ENCODE measurements at regions not wholly inside any gene's neighbourhood (a gene's known extent, or its start where the extent isn't known, plus 50 kb on each side); places are given as distances from the start of the nearest gene placed in this dataset.

DNA sequence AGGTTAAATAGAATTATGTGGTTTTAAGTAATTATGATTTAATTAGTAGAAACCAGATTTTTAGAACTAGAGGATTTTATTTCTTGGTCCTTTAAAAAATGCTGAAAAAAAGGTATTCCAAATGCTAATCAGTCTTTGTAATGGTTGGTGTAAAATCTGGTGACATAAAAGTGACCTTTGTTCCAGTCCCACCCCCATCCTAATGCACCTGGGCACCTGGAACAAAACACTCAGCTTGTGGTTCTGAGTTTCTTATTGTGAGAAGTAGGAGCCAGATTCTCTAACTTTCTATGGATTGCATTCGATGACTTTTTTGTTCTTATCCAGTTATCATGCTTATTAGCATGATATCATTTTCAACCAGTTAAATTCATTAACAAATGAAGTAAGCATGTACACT lies 115.1 kb upstream of the CTNND2 start:
- CTCF ChIA-PET: no interaction called here
- Histone ChIP-seq H3K4me1 (ENCODE audit: control insufficient read depth, insufficient read depth, low read length) (no peaks in the 10 kb centered on the region), H3K27ac (ENCODE audit: extremely low read depth, low read depth, low read length) (no peak overlapping the region), H3K4me3 (ENCODE audit: low read depth, low read length) (no peak overlapping the region), H3K36me3 (ENCODE audit: control insufficient read depth in 2 of 2, insufficient read depth in 1 of 2, low read length in 2 of 2) (no peaks in the 10 kb centered on the region), H3K9me3 (ENCODE audit: control insufficient read depth, insufficient read depth, low read depth, low read length) (no peaks in the 10 kb centered on the region)
- POLR2A ChIA-PET: no interaction called here
- TF ChIP-seq, protein P1, sequence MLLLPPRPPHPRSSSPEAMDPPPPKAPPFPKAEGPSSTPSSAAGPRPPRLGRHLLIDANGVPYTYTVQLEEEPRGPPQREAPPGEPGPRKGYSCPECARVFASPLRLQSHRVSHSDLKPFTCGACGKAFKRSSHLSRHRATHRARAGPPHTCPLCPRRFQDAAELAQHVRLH (tag by site-specific recombination; IDR thresholded peaks at IDR 0.05): no peak
- TF ChIP-seq ZFP3 (tag by site-specific recombination; IDR thresholded peaks at IDR 0.05; ENCODE audit: low read depth): no peak
- no peak for TF ChIP-seq ZNF521 (tag by site-specific recombination; IDR thresholded peaks at IDR 0.05)
- no peak for TF ChIP-seq ZNF623 (tag by site-specific recombination; IDR thresholded peaks at IDR 0.05)
- no peak for TF ChIP-seq ZNF404 (tag by site-specific recombination; IDR thresholded peaks at IDR 0.05)
- no peak for TF ChIP-seq GLIS2 (tag by site-specific recombination; IDR thresholded peaks at IDR 0.05)
- no peak for TF ChIP-seq ZNF48 (tag by site-specific recombination; IDR thresholded peaks at IDR 0.05)
- TF ChIP-seq ZNF555 (tag by site-specific recombination; conservative IDR thresholded peaks at IDR 0.05): no peak
- no peak for TF ChIP-seq ZNF146 (tag by site-specific recombination; IDR thresholded peaks at IDR 0.05)

DNA sequence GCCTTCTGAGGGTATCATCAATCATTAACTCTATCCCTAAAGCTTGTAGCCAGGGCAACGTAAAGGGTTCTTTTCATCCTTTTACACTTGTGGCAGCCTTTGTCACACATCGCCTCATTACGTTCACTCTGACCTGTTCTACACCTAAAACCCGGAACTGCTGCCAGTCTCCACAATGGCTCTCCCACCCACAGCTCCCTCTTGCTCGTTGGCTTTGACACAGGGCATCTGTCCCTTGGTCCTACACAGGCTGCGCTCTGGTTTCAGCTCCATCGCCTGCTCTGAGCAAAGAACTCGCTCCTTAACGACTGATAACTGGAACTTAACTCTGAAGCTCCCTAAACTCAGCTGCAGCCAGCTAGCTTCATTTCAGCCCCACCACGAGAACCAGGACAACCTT lies 112.8 kb upstream of the CTNND2 start:
- no peak overlapping the region for H3K4me3 ChIP-seq (ENCODE audit: low read depth, low read length)
- ChIA-PET POLR2A (no interaction called here), CTCF (no interaction called here)
- no peaks in the 10 kb centered on the region for H3K9me3 ChIP-seq (ENCODE audit: control insufficient read depth, insufficient read depth, low read depth, low read length)
- H3K4me1 ChIP-seq (ENCODE audit: control insufficient read depth, insufficient read depth, low read length): no peaks in the 10 kb centered on the region
- H3K36me3 ChIP-seq (ENCODE audit: control insufficient read depth in 2 of 2, insufficient read depth in 1 of 2, low read length in 2 of 2): no peaks in the 10 kb centered on the region
- no peak overlapping the region for H3K27ac ChIP-seq (ENCODE audit: extremely low read depth, low read depth, low read length)
- TF ChIP-seq, protein P2, sequence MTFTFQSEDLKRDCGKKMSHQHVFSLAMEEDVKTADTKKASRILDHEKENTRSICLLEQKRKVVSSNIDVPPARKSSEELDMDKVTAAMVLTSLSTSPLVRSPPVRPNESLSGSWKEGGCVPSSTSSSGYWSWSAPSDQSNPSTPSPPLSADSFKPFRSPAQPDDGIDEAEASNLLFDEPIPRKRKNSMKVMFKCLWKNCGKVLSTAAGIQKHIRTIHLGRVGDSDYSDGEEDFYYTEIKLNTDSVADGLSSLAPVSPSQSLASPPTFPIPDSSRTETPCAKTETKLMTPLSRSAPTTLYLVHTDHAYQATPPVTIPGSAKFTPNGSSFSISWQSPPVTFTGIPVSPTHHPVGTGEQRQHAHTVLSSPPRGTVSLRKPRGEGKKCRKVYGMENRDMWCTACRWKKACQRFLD (tag by site-specific recombination; IDR thresholded peaks at IDR 0.05): no peak
- TF ChIP-seq ZNF544 (tag by site-specific recombination; IDR thresholded peaks at IDR 0.05) (no peak), MZF1 (tag by site-specific recombination; IDR thresholded peaks at IDR 0.05; ENCODE audit: borderline replicate concordance) (no peak), MYNN (tag by site-specific recombination; IDR thresholded peaks at IDR 0.05; ENCODE audit: borderline replicate concordance) (no peak), ZNF610 (tag by site-specific recombination; IDR thresholded peaks at IDR 0.05; ENCODE audit: borderline replicate concordance) (no peak), ZNF791 (tag by site-specific recombination; IDR thresholded peaks at IDR 0.05) (no peak), ZNF214 (tag by site-specific recombination; IDR thresholded peaks at IDR 0.05; ENCODE audit: borderline replicate concordance) (no peak), ZNF175 (tag by site-specific recombination; IDR thresholded peaks at IDR 0.05) (no peak), ZNF10 (tag by site-specific recombination; IDR thresholded peaks at IDR 0.05) (no peak), ZNF133 (tag by site-specific recombination; IDR thresholded peaks at IDR 0.05) (no peak), ZNF132 (tag by site-specific recombination; IDR thresholded peaks at IDR 0.05; ENCODE audit: borderline replicate concordance) (no peak)
- TF ChIP-seq, protein P3, sequence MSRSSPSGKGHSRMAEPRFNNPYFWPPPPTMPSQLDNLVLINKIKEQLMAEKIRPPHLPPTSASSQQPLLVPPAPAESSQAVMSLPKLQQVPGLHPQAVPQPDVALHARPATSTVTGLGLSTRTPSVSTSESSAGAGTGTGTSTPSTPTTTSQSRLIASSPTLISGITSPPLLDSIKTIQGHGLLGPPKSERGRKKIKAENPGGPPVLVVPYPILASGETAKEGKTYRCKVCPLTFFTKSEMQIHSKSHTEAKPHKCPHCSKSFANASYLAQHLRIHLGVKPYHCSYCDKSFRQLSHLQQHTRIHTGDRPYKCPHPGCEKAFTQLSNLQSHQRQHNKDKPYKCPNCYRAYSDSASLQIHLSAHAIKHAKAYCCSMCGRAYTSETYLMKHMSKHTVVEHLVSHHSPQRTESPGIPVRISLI (tag by site-specific recombination; IDR thresholded peaks at IDR 0.05): no peak
- TF ChIP-seq, protein P4, sequence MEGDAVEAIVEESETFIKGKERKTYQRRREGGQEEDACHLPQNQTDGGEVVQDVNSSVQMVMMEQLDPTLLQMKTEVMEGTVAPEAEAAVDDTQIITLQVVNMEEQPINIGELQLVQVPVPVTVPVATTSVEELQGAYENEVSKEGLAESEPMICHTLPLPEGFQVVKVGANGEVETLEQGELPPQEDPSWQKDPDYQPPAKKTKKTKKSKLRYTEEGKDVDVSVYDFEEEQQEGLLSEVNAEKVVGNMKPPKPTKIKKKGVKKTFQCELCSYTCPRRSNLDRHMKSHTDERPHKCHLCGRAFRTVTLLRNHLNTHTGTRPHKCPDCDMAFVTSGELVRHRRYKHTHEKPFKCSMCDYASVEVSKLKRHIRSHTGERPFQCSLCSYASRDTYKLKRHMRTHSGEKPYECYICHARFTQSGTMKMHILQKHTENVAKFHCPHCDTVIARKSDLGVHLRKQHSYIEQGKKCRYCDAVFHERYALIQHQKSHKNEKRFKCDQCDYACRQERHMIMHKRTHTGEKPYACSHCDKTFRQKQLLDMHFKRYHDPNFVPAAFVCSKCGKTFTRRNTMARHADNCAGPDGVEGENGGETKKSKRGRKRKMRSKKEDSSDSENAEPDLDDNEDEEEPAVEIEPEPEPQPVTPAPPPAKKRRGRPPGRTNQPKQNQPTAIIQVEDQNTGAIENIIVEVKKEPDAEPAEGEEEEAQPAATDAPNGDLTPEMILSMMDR (tag by site-specific recombination; IDR thresholded peaks at IDR 0.05): no peak
- TF ChIP-seq, protein P5, sequence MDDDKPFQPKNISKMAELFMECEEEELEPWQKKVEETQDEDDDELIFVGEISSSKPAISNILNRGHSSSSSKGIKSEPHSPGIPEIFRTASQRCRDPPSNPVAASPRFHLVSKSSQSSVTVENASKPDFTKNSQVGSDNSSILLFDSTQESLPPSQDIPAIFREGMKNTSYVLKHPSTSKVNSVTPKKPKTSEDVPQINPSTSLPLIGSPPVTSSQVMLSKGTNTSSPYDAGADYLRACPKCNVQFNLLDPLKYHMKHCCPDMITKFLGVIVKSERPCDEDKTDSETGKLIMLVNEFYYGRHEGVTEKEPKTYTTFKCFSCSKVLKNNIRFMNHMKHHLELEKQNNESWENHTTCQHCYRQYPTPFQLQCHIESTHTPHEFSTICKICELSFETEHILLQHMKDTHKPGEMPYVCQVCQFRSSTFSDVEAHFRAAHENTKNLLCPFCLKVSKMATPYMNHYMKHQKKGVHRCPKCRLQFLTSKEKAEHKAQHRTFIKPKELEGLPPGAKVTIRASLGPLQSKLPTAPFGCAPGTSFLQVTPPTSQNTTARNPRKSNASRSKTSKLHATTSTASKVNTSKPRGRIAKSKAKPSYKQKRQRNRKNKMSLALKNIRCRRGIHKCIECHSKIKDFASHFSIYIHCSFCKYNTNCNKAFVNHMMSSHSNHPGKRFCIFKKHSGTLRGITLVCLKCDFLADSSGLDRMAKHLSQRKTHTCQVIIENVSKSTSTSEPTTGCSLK (tag by site-specific recombination; IDR thresholded peaks at IDR 0.05): no peak
- TF ChIP-seq, protein P6, sequence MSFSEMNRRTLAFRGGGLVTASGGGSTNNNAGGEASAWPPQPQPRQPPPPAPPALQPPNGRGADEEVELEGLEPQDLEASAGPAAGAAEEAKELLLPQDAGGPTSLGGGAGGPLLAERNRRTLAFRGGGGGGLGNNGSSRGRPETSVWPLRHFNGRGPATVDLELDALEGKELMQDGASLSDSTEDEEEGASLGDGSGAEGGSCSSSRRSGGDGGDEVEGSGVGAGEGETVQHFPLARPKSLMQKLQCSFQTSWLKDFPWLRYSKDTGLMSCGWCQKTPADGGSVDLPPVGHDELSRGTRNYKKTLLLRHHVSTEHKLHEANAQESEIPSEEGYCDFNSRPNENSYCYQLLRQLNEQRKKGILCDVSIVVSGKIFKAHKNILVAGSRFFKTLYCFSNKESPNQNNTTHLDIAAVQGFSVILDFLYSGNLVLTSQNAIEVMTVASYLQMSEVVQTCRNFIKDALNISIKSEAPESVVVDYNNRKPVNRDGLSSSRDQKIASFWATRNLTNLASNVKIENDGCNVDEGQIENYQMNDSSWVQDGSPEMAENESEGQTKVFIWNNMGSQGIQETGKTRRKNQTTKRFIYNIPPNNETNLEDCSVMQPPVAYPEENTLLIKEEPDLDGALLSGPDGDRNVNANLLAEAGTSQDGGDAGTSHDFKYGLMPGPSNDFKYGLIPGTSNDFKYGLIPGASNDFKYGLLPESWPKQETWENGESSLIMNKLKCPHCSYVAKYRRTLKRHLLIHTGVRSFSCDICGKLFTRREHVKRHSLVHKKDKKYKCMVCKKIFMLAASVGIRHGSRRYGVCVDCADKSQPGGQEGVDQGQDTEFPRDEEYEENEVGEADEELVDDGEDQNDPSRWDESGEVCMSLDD (tag by site-specific recombination; IDR thresholded peaks at IDR 0.05): no peak
- TF ChIP-seq, protein P7, sequence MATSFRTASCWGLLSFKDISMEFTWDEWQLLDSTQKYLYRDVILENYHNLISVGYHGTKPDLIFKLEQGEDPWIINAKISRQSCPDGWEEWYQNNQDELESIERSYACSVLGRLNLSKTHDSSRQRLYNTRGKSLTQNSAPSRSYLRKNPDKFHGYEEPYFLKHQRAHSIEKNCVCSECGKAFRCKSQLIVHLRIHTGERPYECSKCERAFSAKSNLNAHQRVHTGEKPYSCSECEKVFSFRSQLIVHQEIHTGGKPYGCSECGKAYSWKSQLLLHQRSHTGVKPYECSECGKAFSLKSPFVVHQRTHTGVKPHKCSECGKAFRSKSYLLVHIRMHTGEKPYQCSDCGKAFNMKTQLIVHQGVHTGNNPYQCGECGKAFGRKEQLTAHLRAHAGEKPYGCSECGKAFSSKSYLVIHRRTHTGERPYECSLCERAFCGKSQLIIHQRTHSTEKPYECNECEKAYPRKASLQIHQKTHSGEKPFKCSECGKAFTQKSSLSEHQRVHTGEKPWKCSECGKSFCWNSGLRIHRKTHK (tag by site-specific recombination; IDR thresholded peaks at IDR 0.05): no peak
